HAP-1 (cell line): ENCODE measurements at regions not wholly inside any gene's neighbourhood (a gene's known extent, or its start where the extent isn't known, plus 50 kb on each side); places are given as distances from the start of the nearest gene placed in this dataset.

ENCODE experiments used
- DNase-seq, 2 experiments: peaks; one replicate each; pipeline ENCODE4 v3.0.0-alpha.2; 2016 to 2020; ENCODE audit warnings: low spot score in 2 of 2
- H3K27me3 ChIP-seq: fragments of 250-450 bp; sonication (Bioruptor Pico); 2 replicates; pipeline ENCODE4 v1.5.1; 2020; ENCODE audit warnings: low read depth, mild to moderate bottlenecking, moderate library complexity
- H3K36me3 ChIP-seq: fragments of 250-450 bp; sonication (Bioruptor Pico); replicated peaks from 2 replicates; pipeline ENCODE4 v1.5.1; 2020; ENCODE audit warnings: mild to moderate bottlenecking
- H3K4me1 ChIP-seq: fragments of 250-450 bp; sonication (Bioruptor Pico); 2 replicates; pipeline ENCODE4 v1.5.1; 2020; ENCODE audit warnings: mild to moderate bottlenecking
- H3K4me3 ChIP-seq: fragments of 250-450 bp; sonication (Bioruptor Pico); 2 replicates; pipeline ENCODE4 v1.5.1; 2020; ENCODE audit warnings: mild to moderate bottlenecking, moderate library complexity
- H3K9me3 ChIP-seq: fragments of 250-450 bp; sonication (Bioruptor Pico); 2 replicates; pipeline ENCODE4 v1.5.1; 2020; ENCODE audit warnings: mild to moderate bottlenecking, moderate library complexity
- in situ Hi-C: fragments of 300-500 bp; cut with MboI; formaldehyde crosslinking; loops from 3 replicates; pipeline ENCODE4 v1.14.3; 2020; ENCODE audit warnings: low sequenced_read_pairs, inconsistent platforms, mixed read lengths

- Histone ChIP-seq H3K4me1 (no peaks in the 10 kb centered on the region), H3K36me3 (no peaks in the 10 kb centered on the region), H3K9me3 (no peaks in the 10 kb centered on the region), H3K4me3 (no peak overlapping the region), H3K27me3 (no peaks in the 10 kb centered on the region)
- in situ Hi-C loops, result loop anchor here (10.0 to 25.0 kb wide), 2 partner anchors 903 to 1975 kb away; partner anchors contain the start of gene EPHA3
- no peak for DNase-seq
These were observed 59.6 kb downstream of the C3orf38 start for GRCh38 chr3:88209356-88209755.

- Histone ChIP-seq H3K36me3 (no peaks in the 10 kb centered on the region), H3K27me3 (no peaks in the 10 kb centered on the region), H3K9me3 (no peaks in the 10 kb centered on the region), H3K4me3 (no peak overlapping the region), H3K4me1 (no peaks in the 10 kb centered on the region)
- DNase-seq, result no peak
- in situ Hi-C loops, result loop anchor here (25.0 kb wide), 1 partner anchor 901 kb away; the partner anchor contains the start of gene EPHA3
These were observed 61.5 kb downstream of the C3orf38 start for GRCh38 chr3:88211096-88211890.

GRCh38 chr3:88219138-88219792 lies 69.5 kb downstream of the C3orf38 start:
- H3K27me3 ChIP-seq, result no peaks in the 10 kb centered on the region
- H3K9me3 ChIP-seq, result no peaks in the 10 kb centered on the region
- no peak overlapping the region for H3K4me3 ChIP-seq
- in situ Hi-C loops, result loop anchor here (25.0 kb wide), 1 partner anchor 893 kb away; the partner anchor contains the start of gene EPHA3
- H3K4me1 ChIP-seq, result no peaks in the 10 kb centered on the region
- no peaks in the 10 kb centered on the region for H3K36me3 ChIP-seq
- DNase-seq, result peak; percentile 81 to 82

GRCh38 chr3:88220126-88220525 lies 70.4 kb downstream of the C3orf38 start:
- no peaks in the 10 kb centered on the region for H3K36me3 ChIP-seq
- no peaks in the 10 kb centered on the region for H3K4me1 ChIP-seq
- no peaks in the 10 kb centered on the region for H3K9me3 ChIP-seq
- in situ Hi-C loops, result loop anchor here (25.0 kb wide), 1 partner anchor 892 kb away; the partner anchor contains the start of gene EPHA3
- H3K27me3 ChIP-seq, result no peaks in the 10 kb centered on the region
- DNase-seq, result no peak
- H3K4me3 ChIP-seq, result no peak overlapping the region

- Histone ChIP-seq H3K9me3 (no peaks in the 10 kb centered on the region), H3K4me3 (no peak overlapping the region), H3K27me3 (no peaks in the 10 kb centered on the region), H3K4me1 (no peaks in the 10 kb centered on the region), H3K36me3 (no peaks in the 10 kb centered on the region)
- no peak for DNase-seq
- in situ Hi-C loops, result loop anchor here (25.0 kb wide), 1 partner anchor 891 kb away; the partner anchor contains the start of gene EPHA3
These were observed 72.0 kb downstream of the C3orf38 start for GRCh38 chr3:88221726-88222125.

- Histone ChIP-seq H3K9me3 (no peaks in the 10 kb centered on the region), H3K36me3 (no peaks in the 10 kb centered on the region), H3K4me3 (no peak overlapping the region), H3K4me1 (no peaks in the 10 kb centered on the region), H3K27me3 (no peaks in the 10 kb centered on the region)
- in situ Hi-C loops, result loop anchor here (25.0 kb wide), 1 partner anchor 890 kb away; the partner anchor contains the start of gene EPHA3
- no peak for DNase-seq
These were observed 72.6 kb downstream of the C3orf38 start for GRCh38 chr3:88222343-88222742.

- no peaks in the 10 kb centered on the region for H3K4me1 ChIP-seq
- H3K9me3 ChIP-seq, result no peaks in the 10 kb centered on the region
- H3K4me3 ChIP-seq, result no peak overlapping the region
- no peaks in the 10 kb centered on the region for H3K36me3 ChIP-seq
- in situ Hi-C loops, result no loop called here
- no peaks in the 10 kb centered on the region for H3K27me3 ChIP-seq
- no peak for DNase-seq
These were observed 75.7 kb downstream of the C3orf38 start for GRCh38 chr3:88225326-88226008.

- no peak for DNase-seq
- no peaks in the 10 kb centered on the region for H3K27me3 ChIP-seq
- H3K4me1 ChIP-seq, result no peaks in the 10 kb centered on the region
- H3K36me3 ChIP-seq, result no peaks in the 10 kb centered on the region
- H3K4me3 ChIP-seq, result no peak overlapping the region
- in situ Hi-C loops, result no loop called here
- no peaks in the 10 kb centered on the region for H3K9me3 ChIP-seq
These were observed 77.2 kb downstream of the C3orf38 start for GRCh38 chr3:88226910-88227309.

- Histone ChIP-seq H3K4me1 (no peaks in the 10 kb centered on the region), H3K9me3 (no peaks in the 10 kb centered on the region), H3K36me3 (no peaks in the 10 kb centered on the region), H3K27me3 (no peaks in the 10 kb centered on the region), H3K4me3 (no peak overlapping the region)
- in situ Hi-C loops, result no loop called here
- DNase-seq, result no peak
These were observed 80.9 kb downstream of the C3orf38 start for GRCh38 chr3:88230638-88231037.

GRCh38 chr3:88231207-88231606 lies 81.4 kb downstream of the C3orf38 start:
- no peak overlapping the region for H3K4me3 ChIP-seq
- no peak for DNase-seq
- H3K4me1 ChIP-seq, result no peaks in the 10 kb centered on the region
- H3K27me3 ChIP-seq, result no peaks in the 10 kb centered on the region
- H3K36me3 ChIP-seq, result no peaks in the 10 kb centered on the region
- no peaks in the 10 kb centered on the region for H3K9me3 ChIP-seq
- in situ Hi-C loops, result no loop called here

GRCh38 chr3:88231632-88232031 lies 81.9 kb downstream of the C3orf38 start:
- Histone ChIP-seq H3K36me3 (no peaks in the 10 kb centered on the region), H3K27me3 (no peaks in the 10 kb centered on the region), H3K9me3 (no peaks in the 10 kb centered on the region), H3K4me3 (no peak overlapping the region), H3K4me1 (no peaks in the 10 kb centered on the region)
- in situ Hi-C loops, result no loop called here
- no peak for DNase-seq

- H3K9me3 ChIP-seq, result no peaks in the 10 kb centered on the region
- H3K36me3 ChIP-seq, result no peaks in the 10 kb centered on the region
- no peak for DNase-seq
- H3K27me3 ChIP-seq, result no peaks in the 10 kb centered on the region
- peaks cover 7% of the 10 kb centered on the region for H3K4me1 ChIP-seq
- in situ Hi-C loops, result no loop called here
- H3K4me3 ChIP-seq, result no peak overlapping the region
These were observed 85.3 kb downstream of the C3orf38 start for GRCh38 chr3:88235102-88235501.

- H3K36me3 ChIP-seq, result no peaks in the 10 kb centered on the region
- in situ Hi-C loops, result no loop called here
- H3K4me3 ChIP-seq, result no peak overlapping the region
- H3K4me1 ChIP-seq, result peaks cover 7% of the 10 kb centered on the region
- no peaks in the 10 kb centered on the region for H3K27me3 ChIP-seq
- H3K9me3 ChIP-seq, result no peaks in the 10 kb centered on the region; the same call in 1 of the 2 replicates
- no peak for DNase-seq
These were observed 90.1 kb downstream of the C3orf38 start for GRCh38 chr3:88239870-88240269.
